Pancreas (tissue), 10 donors: ENCODE measurements at regions not wholly inside any gene's neighbourhood (a gene's known extent, or its start where the extent isn't known, plus 50 kb on each side); places are given as distances from the start of the nearest gene placed in this dataset.

ENCODE experiments used
- ATAC-seq, 4 donors: fragments of 200-7000 bp; cut with Tn5 transposase; one replicate each; pipeline versions ENCODE4 v1.8.0 to v1.9.1; 2020; ENCODE audit warnings: mild to moderate bottlenecking in 4 of 4, moderate library complexity in 4 of 4
- DNase-seq, 6 donors: peaks; one replicate each; pipeline ENCODE4 v3.0.0-alpha.2; 2020
- FAIRE-seq: peaks from 2 replicates; lab custom pipeline; 2012; peaks lifted over from hg19 to GRCh38; lab: Jason Lieb, UNC
- H3K27ac ChIP-seq, 4 donors: fragments of 200-600 bp; sonication (generic); 1 replicate in 3 of 4; 2 replicates in 1 of 4; pipeline versions ENCODE4 v1.5.0 to v1.8.0; 2020
- H3K27me3 ChIP-seq, 4 donors: fragments of 200-600 bp; one replicate each; pipeline ENCODE4 v1.8.0; 2021
- H3K36me3 ChIP-seq, 3 donors: fragments of 200-600 bp; sonication (generic) in 1 of 3; one replicate each; pipeline versions ENCODE4 v1.5.0 to v1.8.0; 2020 to 2021
- H3K4me1 ChIP-seq, 3 donors: fragments of 200-600 bp; one replicate each; pipeline ENCODE4 v1.8.0; 2021
- H3K4me3 ChIP-seq, 4 donors: fragments of 200-600 bp; sonication (generic) in 2 of 4; one replicate each; pipeline versions ENCODE4 v1.5.0 to v1.8.0; 2020 to 2021
- H3K9me3 ChIP-seq, 4 donors: fragments of 200-600 bp; one replicate each; pipeline ENCODE4 v1.8.0; 2021
- whole genome bisulfite sequencing, 2 donors: extraction: QIAGEN DNeasy Blood & Tissue Kit; methylation state at CpG; one replicate each; pipeline ENCODE4 v1.1.7; 2013; 5-methylcytosine and 5-hydroxymethylcytosine counted together
- intact Hi-C, 3 donors: fragments of 100-400 bp; cut with DNase I; formaldehyde crosslinking; loops; one replicate each; pipeline versions ENCODE4 v1.11.1 to v1.14.2; 2022
- TF ChIP-seq, protein P1 (sequence below), 4 donors: fragments of 200-600 bp; sonication (generic) in 3 of 4; IDR thresholded peaks; one replicate each; pipeline versions ENCODE4 v1.5.0 to v1.8.0; 2021; ENCODE audit warnings: antibody characterized with exemption in 4 of 4
- donor health status: healthy with polysubstance abuse.
- donor health status: DM: no; HTN: no; CAD: no; lungs with moderate emphysema.
- donor health status: DM: no; HTN: no; CAD: no.
- donor health status: control.
- donor health status: control.
- donor health status: Bipolar disorder and iron deficiency.
- donor health status: DM: yes; HTN: yes; CAD: no.
- donor health status: DM: no; HTN: no; CAD: no.
- donor health status: DM: no; HTN: no; CAD: no.
- donor health status: DM: yes; HTN: yes; CAD: no.

DNA sequence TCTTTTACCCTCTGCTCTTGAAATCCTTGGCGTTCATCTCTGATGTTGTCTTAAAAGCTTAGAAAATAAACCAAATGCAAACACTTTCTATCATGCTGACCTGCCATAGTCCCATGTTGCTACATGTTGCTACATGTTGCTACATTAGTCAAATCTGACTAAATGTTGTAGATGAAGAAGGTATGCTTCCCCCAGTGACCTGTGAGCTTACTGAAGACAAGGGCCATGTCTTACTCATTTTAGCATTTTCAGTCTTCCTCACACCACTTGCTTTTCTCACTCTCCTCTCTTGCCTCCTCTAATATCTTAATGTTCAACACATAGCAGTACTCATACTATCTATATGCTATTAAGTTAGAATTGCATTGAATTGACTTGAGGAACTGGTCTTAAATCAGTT lies 346.4 kb upstream of the MTNR1B start:
- H3K36me3 ChIP-seq: no peaks in the 10 kb centered on the region
- no peaks in the 10 kb centered on the region for H3K27me3 ChIP-seq
- H3K9me3 ChIP-seq: no peaks in the 10 kb centered on the region
- FAIRE-seq (no peak), ATAC-seq (no peak), DNase-seq (no peak)
- 61 to 64% methylated on average over 1 of the region's 1 CpG for WGBS, 2 donors
- no peak overlapping the region for H3K27ac ChIP-seq
- no peak overlapping the region for H3K4me3 ChIP-seq
- intact Hi-C loops: no loop called here
- TF ChIP-seq, protein P1, sequence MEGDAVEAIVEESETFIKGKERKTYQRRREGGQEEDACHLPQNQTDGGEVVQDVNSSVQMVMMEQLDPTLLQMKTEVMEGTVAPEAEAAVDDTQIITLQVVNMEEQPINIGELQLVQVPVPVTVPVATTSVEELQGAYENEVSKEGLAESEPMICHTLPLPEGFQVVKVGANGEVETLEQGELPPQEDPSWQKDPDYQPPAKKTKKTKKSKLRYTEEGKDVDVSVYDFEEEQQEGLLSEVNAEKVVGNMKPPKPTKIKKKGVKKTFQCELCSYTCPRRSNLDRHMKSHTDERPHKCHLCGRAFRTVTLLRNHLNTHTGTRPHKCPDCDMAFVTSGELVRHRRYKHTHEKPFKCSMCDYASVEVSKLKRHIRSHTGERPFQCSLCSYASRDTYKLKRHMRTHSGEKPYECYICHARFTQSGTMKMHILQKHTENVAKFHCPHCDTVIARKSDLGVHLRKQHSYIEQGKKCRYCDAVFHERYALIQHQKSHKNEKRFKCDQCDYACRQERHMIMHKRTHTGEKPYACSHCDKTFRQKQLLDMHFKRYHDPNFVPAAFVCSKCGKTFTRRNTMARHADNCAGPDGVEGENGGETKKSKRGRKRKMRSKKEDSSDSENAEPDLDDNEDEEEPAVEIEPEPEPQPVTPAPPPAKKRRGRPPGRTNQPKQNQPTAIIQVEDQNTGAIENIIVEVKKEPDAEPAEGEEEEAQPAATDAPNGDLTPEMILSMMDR (IDR thresholded peaks at IDR 0.05): no peak
- H3K4me1 ChIP-seq: no peaks in the 10 kb centered on the region

DNA sequence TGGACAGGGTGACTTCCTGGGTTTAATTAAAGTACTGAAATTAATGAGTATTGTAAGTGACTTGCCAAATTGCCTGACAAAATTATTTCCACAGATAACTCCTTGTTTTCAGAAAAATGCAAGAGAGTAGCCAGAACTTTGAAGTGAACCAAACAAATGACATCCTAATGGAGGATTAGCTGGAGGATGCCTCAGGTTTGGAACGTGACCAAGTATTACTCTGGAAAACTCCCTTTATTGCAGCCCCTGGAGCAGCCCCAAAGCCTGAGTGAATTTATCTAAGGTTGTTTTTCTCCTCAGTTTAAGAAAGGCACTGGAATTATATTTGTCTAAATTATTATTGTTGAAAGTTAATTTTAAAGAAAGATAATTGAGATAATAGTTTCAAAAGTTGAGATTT lies 343.6 kb upstream of the MTNR1B start:
- Histone ChIP-seq H3K27ac (no peak overlapping the region), H3K9me3 (no peaks in the 10 kb centered on the region), H3K27me3 (no peaks in the 10 kb centered on the region), H3K4me3 (no peak overlapping the region), H3K4me1 (no peaks in the 10 kb centered on the region), H3K36me3 (no peaks in the 10 kb centered on the region)
- DNase-seq: no peak
- FAIRE-seq: no peak
- ATAC-seq: no peak
- WGBS, 2 donors: 49 to 53% methylated on average over 1 of the region's 1 CpG
- intact Hi-C loops: no loop called here
- TF ChIP-seq, protein P1 (IDR thresholded peaks at IDR 0.05): no peak

DNA sequence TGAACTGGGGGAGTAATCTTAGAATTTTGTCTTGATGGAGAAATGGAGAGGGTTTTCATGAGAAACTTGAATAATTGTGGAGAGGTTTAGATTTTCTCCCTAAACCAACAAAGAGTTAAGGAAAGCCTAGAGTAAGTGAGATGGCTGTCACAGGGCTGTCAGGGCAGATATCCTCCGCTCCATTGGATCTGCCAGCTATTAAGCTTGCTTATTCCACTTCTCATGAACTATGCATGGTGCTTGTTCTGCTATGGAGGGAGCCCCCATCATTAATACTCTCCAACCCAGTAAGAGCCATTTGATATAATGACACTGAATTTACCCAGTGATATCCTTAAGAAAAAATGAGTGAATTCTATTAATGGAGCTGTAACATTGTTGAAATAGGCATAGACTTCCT lies 342.8 kb upstream of the MTNR1B start:
- H3K36me3 ChIP-seq: no peaks in the 10 kb centered on the region
- no peaks in the 10 kb centered on the region for H3K27me3 ChIP-seq
- no peaks in the 10 kb centered on the region for H3K4me1 ChIP-seq
- H3K4me3 ChIP-seq: no peak overlapping the region
- no peaks in the 10 kb centered on the region for H3K9me3 ChIP-seq
- DNase-seq (no peak), ATAC-seq (no peak), FAIRE-seq (no peak)
- WGBS, 2 donors: 90 to 100% methylated on average over 1 of the region's 1 CpG
- intact Hi-C loops: no loop called here
- TF ChIP-seq, protein P1 (IDR thresholded peaks at IDR 0.05): no peak
- no peak overlapping the region for H3K27ac ChIP-seq

GRCh38 chr11:92627615-92628256 lies 341.7 kb upstream of the MTNR1B start:
- WGBS, 2 donors: 72 to 75% methylated on average over 7 of the region's 7 CpGs
- FAIRE-seq (no peak), ATAC-seq (no peak), DNase-seq (no peak)
- H3K4me3 ChIP-seq: no peak overlapping the region
- H3K27me3 ChIP-seq: no peaks in the 10 kb centered on the region
- H3K4me1 ChIP-seq: no peaks in the 10 kb centered on the region
- intact Hi-C loops: no loop called here
- H3K27ac ChIP-seq: no peak overlapping the region
- TF ChIP-seq, protein P1 (IDR thresholded peaks at IDR 0.05): no peak
- H3K36me3 ChIP-seq: no peaks in the 10 kb centered on the region
- no peaks in the 10 kb centered on the region for H3K9me3 ChIP-seq

DNA sequence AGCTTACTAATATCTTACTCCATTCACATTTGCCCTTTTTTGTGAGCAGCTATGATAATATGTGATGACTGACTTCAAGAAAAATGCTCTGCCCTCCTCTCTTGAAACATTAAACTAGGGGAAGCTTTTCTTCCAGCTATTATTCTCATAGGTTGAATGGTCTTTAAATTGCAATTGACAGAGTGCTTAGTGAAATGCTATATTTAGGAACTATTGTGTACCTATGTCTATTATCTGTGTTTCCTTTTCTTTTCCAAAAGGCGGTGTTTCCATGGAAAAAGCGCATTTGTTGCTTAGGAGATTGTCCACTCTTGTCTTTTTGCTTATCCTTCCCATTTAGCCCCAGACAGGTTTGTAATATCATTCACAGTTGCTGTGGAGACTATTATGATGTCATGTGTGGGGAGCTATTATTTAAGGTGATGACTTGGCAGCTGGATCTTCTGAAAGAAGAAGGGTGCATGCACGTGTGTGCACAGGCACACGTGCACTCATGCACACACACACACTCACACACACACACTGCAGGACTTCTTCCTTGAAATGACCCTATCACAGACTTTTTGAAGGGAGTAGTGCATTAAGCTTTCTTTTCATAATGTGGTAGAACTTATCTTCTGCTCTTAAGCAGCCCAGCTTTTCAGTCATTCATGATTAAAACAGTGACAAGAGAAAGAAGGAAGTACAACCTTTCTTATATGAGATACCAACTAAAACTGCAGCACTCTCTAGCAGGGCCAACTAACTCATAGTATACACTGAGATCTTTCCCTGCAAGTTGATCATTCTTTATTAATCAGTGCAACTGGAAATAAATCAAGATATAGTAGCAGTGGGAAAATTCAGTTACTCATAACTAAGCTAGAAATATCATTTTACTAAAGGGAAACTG lies 340.8 kb upstream of the MTNR1B start:
- 68 to 73% methylated on average over 4 of the region's 4 CpGs for WGBS, 2 donors
- FAIRE-seq: no peak
- no peak overlapping the region for H3K27ac ChIP-seq

More for the DNA sequence above, 340.8 kb upstream of the MTNR1B start:
- no peaks in the 10 kb centered on the region for H3K27me3 ChIP-seq
- TF ChIP-seq, protein P1 (IDR thresholded peaks at IDR 0.05): no peak
- intact Hi-C loops: no loop called here
- no peaks in the 10 kb centered on the region for H3K9me3 ChIP-seq
- H3K4me1 ChIP-seq: no peaks in the 10 kb centered on the region
- H3K4me3 ChIP-seq: no peak overlapping the region
- ATAC-seq (peak in 2 of 4 donors; percentile 68 to 81), DNase-seq (no peak)
- H3K36me3 ChIP-seq: no peaks in the 10 kb centered on the region
